ENCODE measurements at regions not wholly inside any gene's neighbourhood (a gene's known extent, or its start where the extent isn't known, plus 50 kb on each side); places are given as distances from the start of the nearest gene placed in this dataset.

DNA sequence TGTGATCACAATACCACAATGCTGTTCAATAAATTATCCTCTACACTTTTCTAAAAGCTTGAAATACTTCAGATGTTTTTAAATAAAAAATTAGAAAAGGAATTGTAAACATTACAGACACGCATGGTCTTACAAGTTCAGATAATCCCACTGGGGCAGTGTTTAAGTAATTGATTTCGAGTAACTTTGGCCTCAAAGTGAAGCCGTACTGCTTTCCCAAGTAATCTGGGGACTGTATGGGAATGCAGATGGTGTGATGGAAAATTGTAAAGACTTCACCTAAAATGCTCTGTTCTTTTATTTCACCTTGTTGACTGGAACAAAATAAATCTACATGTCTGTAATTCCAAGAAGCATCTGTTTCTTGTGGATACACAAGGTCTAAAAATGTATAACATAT, 401.7 kb upstream of the LYPLAL1 start:
- POLR2A ChIA-PET = no interaction called here
- no peaks in the 10 kb centered on the region for H3K79me2 ChIP-seq (ENCODE audit: insufficient read depth, low read length)
- TF ChIP-seq ZNF839 (CRISPR knock-in tag; IDR thresholded peaks at IDR 0.05; ENCODE audit: borderline replicate concordance) = no peak
- no peak for TF ChIP-seq SRY (CRISPR knock-in tag; IDR thresholded peaks at IDR 0.05)
- TF ChIP-seq RFX3 (CRISPR knock-in tag; IDR thresholded peaks at IDR 0.05) = no peak
- no peak for TF ChIP-seq DR1 (CRISPR knock-in tag; IDR thresholded peaks at IDR 0.05)
- TF ChIP-seq CEBPZ (IDR thresholded peaks at IDR 0.05; ENCODE audit: low read length) = no peak
- TF ChIP-seq ZSCAN12 (CRISPR knock-in tag; IDR thresholded peaks at IDR 0.05) = no peak
- no peak for TF ChIP-seq ZNF350 (CRISPR knock-in tag; IDR thresholded peaks at IDR 0.05; ENCODE audit: borderline replicate concordance, low read depth)
- no peak for TF ChIP-seq ZFP36L2 (CRISPR knock-in tag; IDR thresholded peaks at IDR 0.05)
- no peak for TF ChIP-seq TEAD2 (CRISPR knock-in tag; IDR thresholded peaks at IDR 0.05)
- no peak for TF ChIP-seq ZFY (CRISPR knock-in tag; IDR thresholded peaks at IDR 0.05)
- TF ChIP-seq, protein P1, sequence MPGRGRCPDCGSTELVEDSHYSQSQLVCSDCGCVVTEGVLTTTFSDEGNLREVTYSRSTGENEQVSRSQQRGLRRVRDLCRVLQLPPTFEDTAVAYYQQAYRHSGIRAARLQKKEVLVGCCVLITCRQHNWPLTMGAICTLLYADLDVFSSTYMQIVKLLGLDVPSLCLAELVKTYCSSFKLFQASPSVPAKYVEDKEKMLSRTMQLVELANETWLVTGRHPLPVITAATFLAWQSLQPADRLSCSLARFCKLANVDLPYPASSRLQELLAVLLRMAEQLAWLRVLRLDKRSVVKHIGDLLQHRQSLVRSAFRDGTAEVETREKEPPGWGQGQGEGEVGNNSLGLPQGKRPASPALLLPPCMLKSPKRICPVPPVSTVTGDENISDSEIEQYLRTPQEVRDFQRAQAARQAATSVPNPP (CRISPR knock-in tag; IDR thresholded peaks at IDR 0.05) = no peak
- no peak for TF ChIP-seq HNRNPUL1 (IDR thresholded peaks at IDR 0.05; ENCODE audit: low read depth, low read length)
- TF ChIP-seq, protein P2, sequence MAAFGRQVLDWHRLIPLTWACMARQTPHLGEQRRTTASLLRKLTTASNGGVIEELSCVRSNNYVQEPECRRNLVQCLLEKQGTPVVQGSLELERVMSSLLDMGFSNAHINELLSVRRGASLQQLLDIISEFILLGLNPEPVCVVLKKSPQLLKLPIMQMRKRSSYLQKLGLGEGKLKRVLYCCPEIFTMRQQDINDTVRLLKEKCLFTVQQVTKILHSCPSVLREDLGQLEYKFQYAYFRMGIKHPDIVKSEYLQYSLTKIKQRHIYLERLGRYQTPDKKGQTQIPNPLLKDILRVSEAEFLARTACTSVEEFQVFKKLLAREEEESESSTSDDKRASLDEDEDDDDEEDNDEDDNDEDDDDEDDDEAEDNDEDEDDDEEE (CRISPR knock-in tag; IDR thresholded peaks at IDR 0.05) = no peak
- no peak for TF ChIP-seq ATRX (CRISPR knock-in tag; IDR thresholded peaks at IDR 0.05; ENCODE audit: borderline replicate concordance)
- TF ChIP-seq CBX5 (CRISPR knock-in tag; IDR thresholded peaks at IDR 0.05; ENCODE audit: borderline replicate concordance) = no peak
- no peak for TF ChIP-seq NBN (conservative IDR thresholded peaks at IDR 0.05)
- TF ChIP-seq ZNF124 (CRISPR knock-in tag; IDR thresholded peaks at IDR 0.05) = no peak
- no peak for TF ChIP-seq KMT2B (CRISPR knock-in tag; IDR thresholded peaks at IDR 0.05)
- TF ChIP-seq RARA (CRISPR knock-in tag; IDR thresholded peaks at IDR 0.05) = no peak
- no peaks in the 10 kb centered on the region for H3K36me3 ChIP-seq (replicated peaks in 1 of 2; ENCODE audit: control insufficient read depth in 1 of 2, insufficient read depth in 2 of 2, low read length in 2 of 2)
- FAIRE-seq (no peak), ATAC-seq (no peak), DNase-seq (ENCODE audit: low spot score) (no peak)
- H3K9me3 ChIP-seq (ENCODE audit: low read length) = no peaks in the 10 kb centered on the region
- no peak overlapping the region for H3K9ac ChIP-seq (ENCODE audit: insufficient read depth, low read depth, low read length)
- no peaks in the 10 kb centered on the region for H3K4me1 ChIP-seq (ENCODE audit: insufficient read depth, low read length)
- BruUV-seq (replicated peaks) = no TSS peak
- no peaks in the 10 kb centered on the region for H4K20me1 ChIP-seq (ENCODE audit: insufficient read depth, low read length)
- H3K27me3 ChIP-seq (ENCODE audit: control insufficient read depth in 1 of 2, insufficient read depth in 2 of 2, low read length in 2 of 2) = no peaks in the 10 kb centered on the region; a peak in 1 of 5 replicates
- intact Hi-C loops (cut with micrococcal nuclease; ENCODE audit: unreplicated experiment) (no loop called here), in situ Hi-C loops (cut with HindIII; ENCODE audit: extremely low pct_ligation_motif_present, low pct_unique_long_range_greater_than_20kb) (no loop called here)
- CTCF ChIA-PET (ENCODE audit: low intra/inter-chr PET ratio, low total read pairs) = no interaction called here
- no peak overlapping the region for H2AFZ ChIP-seq (ENCODE audit: low read length)
- no peak overlapping the region for H3K4me2 ChIP-seq (ENCODE audit: low read depth, low read length)
- 22% methylated on average over 3 of the region's 3 CpGs for WGBS (ENCODE audit: low lambda C conversion rate)
- no peak overlapping the region for H3K4me3 ChIP-seq (replicated peaks in 1 of 3; ENCODE audit: insufficient read depth in 1 of 3, low read depth in 2 of 3, low read length in 3 of 3)
- no peak overlapping the region for H3K27ac ChIP-seq (ENCODE audit: extremely low read length, insufficient read depth, low read length)

Measured in HepG2 (cell line).